PC-3 (cell line): ENCODE measurements at regions not wholly inside any gene's neighbourhood (a gene's known extent, or its start where the extent isn't known, plus 50 kb on each side); places are given as distances from the start of the nearest gene placed in this dataset.

Source experiments
- ATAC-seq: fragments of 200-7000 bp; cut with Tn5 transposase; 2 replicates; pipeline ENCODE4 v1.9.1; 2020; ENCODE audit warnings: mild to moderate bottlenecking, moderate library complexity
- BruUV-seq: library from RNA; stranded (reverse); fragments of 400-500 nt; replicated peaks from 2 replicates; lab custom pipeline; 2021; lab: Mats Ljungman, UMichigan
- CTCF ChIA-PET: fragments of 300-600 bp; sonication (Branson Sonifier 250); formaldehyde crosslinking; loops from one replicate; lab custom pipeline; 2022; ENCODE audit warnings: antibody characterized with exemption; lab: Charles Lee
- POLR2A ChIA-PET: fragments of 300-600 bp; sonication (Branson Sonifier 250); formaldehyde crosslinking; loops from one replicate; lab custom pipeline; 2022; ENCODE audit warnings: antibody characterized with exemption; ENCODE audit not compliant: unreplicated experiment; lab: Charles Lee
- DNase-seq: peaks from one replicate; pipeline ENCODE4 v3.0.0-alpha.2; 2015
- H2AFZ ChIP-seq: fragments of 300-600 bp; sonication (generic); 2 replicates; pipeline ENCODE4 v1.6.0; 2016; ENCODE audit warnings: antibody characterized with exemption, low read length
- H3F3A ChIP-seq: fragments of 300-600 bp; sonication (generic); one replicate; pipeline ENCODE4 v1.6.0; 2017; ENCODE audit warnings: antibody characterized with exemption, low read length, control low read depth, mild to moderate bottlenecking; ENCODE audit not compliant: unreplicated experiment
- H3K27ac ChIP-seq: fragments of 300-600 bp; sonication (generic); 2 replicates; pipeline ENCODE4 v1.5.1; 2016; ENCODE audit warnings: mild to moderate bottlenecking, low read length
- H3K27me3 ChIP-seq: fragments of 300-600 bp; sonication (generic); 2 replicates; pipeline ENCODE4 v1.6.1; 2016; ENCODE audit warnings: low read length, mixed read lengths
- H3K36me3 ChIP-seq: fragments of 300-600 bp; sonication (generic); 2 replicates; pipeline ENCODE4 v1.6.1; 2016; ENCODE audit warnings: low read depth, mixed run types, low read length, mixed read lengths
- H3K4me1 ChIP-seq: fragments of 300-600 bp; sonication (generic); 2 replicates; pipeline ENCODE4 v1.5.1; 2016; ENCODE audit warnings: low read length; ENCODE audit not compliant: insufficient read depth
- H3K4me2 ChIP-seq: fragments of 300-600 bp; sonication (generic); 2 replicates; pipeline ENCODE4 v1.6.0; 2016; ENCODE audit warnings: low read length
- H3K4me3 ChIP-seq: fragments of 300-600 bp; sonication (generic); 2 replicates; pipeline ENCODE4 v1.5.1; 2016; ENCODE audit warnings: mild to moderate bottlenecking, low read length, mixed read lengths
- H3K79me2 ChIP-seq: fragments of 300-600 bp; sonication (generic); 2 replicates; pipeline ENCODE4 v1.6.1; 2017; ENCODE audit warnings: low read length, mixed read lengths
- H3K9ac ChIP-seq: fragments of 300-600 bp; sonication (generic); 2 replicates; pipeline ENCODE4 v1.6.0; 2016; ENCODE audit warnings: mild to moderate bottlenecking, low read length
- H3K9me2 ChIP-seq: fragments of 300-600 bp; sonication (generic); replicated peaks from 2 replicates; pipeline ENCODE4 v1.6.1; 2016; ENCODE audit warnings: mixed run types, low read length, mixed read lengths
- H3K9me3 ChIP-seq: fragments of 300-600 bp; sonication (generic); 2 replicates; pipeline ENCODE4 v1.6.1; 2016; ENCODE audit warnings: low read length, mixed read lengths
- H4K20me1 ChIP-seq: fragments of 300-600 bp; sonication (generic); 2 replicates; pipeline ENCODE4 v1.6.1; 2016; ENCODE audit warnings: low read length, mixed read lengths
- CTCF ChIP-seq: fragments of 300-600 bp; sonication (generic); conservative IDR thresholded peaks from 2 replicates; pipeline ENCODE4 v1.5.1; 2017; ENCODE audit warnings: antibody characterized with exemption, low read depth, mild to moderate bottlenecking, low read length
- EZH2 ChIP-seq: fragments of 300-600 bp; sonication (generic); IDR thresholded peaks from one replicate; pipeline ENCODE4 v1.6.1; 2017; ENCODE audit warnings: antibody characterized with exemption, mild to moderate bottlenecking, low read length; ENCODE audit not compliant: unreplicated experiment
- EZH2phosphoT487 ChIP-seq: fragments of 300-600 bp; sonication (generic); IDR thresholded peaks from 2 replicates; pipeline ENCODE4 v1.6.1; 2018; ENCODE audit warnings: mild to moderate bottlenecking, antibody characterized with exemption, low read length, borderline replicate concordance
- intact Hi-C: fragments of 100-400 bp; cut with micrococcal nuclease; formaldehyde crosslinking; loops from 2 replicates; pipeline ENCODE4 v1.9.0; 2023

- no peaks in the 10 kb centered on the region for H4K20me1 ChIP-seq
- no TSS peak for BruUV-seq
- no peak overlapping the region for H3K4me2 ChIP-seq
- no peaks in the 10 kb centered on the region for H3K4me1 ChIP-seq
- H2AFZ ChIP-seq: no peak overlapping the region
- H3K9me3 ChIP-seq: no peaks in the 10 kb centered on the region
- no peak overlapping the region for H3K9ac ChIP-seq
- POLR2A ChIA-PET: no interaction called here
- DNase-seq (no peak), ATAC-seq (no peak)
- H3K9me2 ChIP-seq: no peaks in the 10 kb centered on the region
- no peaks in the 10 kb centered on the region for H3F3A ChIP-seq
- H3K27ac ChIP-seq: no peak overlapping the region
- TF ChIP-seq CTCF (no peak), EZH2 (no peak), EZH2phosphoT487 (no peak)
- intact Hi-C loops: no loop called here
- H3K36me3 ChIP-seq: no peaks in the 10 kb centered on the region
- no peak overlapping the region for H3K4me3 ChIP-seq
- 0 out of 2 replicates have a peak, but pooled peaks cover 6% of the 10 kb centered on the region for H3K27me3 ChIP-seq
- CTCF ChIA-PET: no interaction called here
- no peaks in the 10 kb centered on the region for H3K79me2 ChIP-seq
These were observed 125.6 kb downstream of the KCNJ18 start for GRCh38 chr17:21817791-21818364.

- intact Hi-C loops: no loop called here
- Histone ChIP-seq H3K27me3 (0 out of 2 replicates have a peak, but pooled peaks cover 4% of the 10 kb centered on the region), H3K9me3 (no peaks in the 10 kb centered on the region), H3K9ac (no peak overlapping the region), H3K4me2 (no peak overlapping the region), H3K79me2 (no peaks in the 10 kb centered on the region), H3K4me3 (no peak overlapping the region), H3K4me1 (no peaks in the 10 kb centered on the region), H3F3A (no peaks in the 10 kb centered on the region), H3K9me2 (no peaks in the 10 kb centered on the region), H2AFZ (no peak overlapping the region), H3K27ac (no peak overlapping the region), H4K20me1 (no peaks in the 10 kb centered on the region), H3K36me3 (no peaks in the 10 kb centered on the region)
- DNase-seq: no peak
- no peak for TF ChIP-seq EZH2
- TF ChIP-seq EZH2phosphoT487: no peak
- TF ChIP-seq CTCF: no peak
- POLR2A ChIA-PET: no interaction called here
- no TSS peak for BruUV-seq
- no peak for ATAC-seq
- CTCF ChIA-PET: no interaction called here
These were observed 130.8 kb downstream of the KCNJ18 start for GRCh38 chr17:21823090-21823489.

GRCh38 chr17:21823643-21824042 is 131.3 kb downstream of the KCNJ18 start:
- DNase-seq: no peak
- H2AFZ ChIP-seq: no peak overlapping the region
- H3K4me3 ChIP-seq: no peak overlapping the region
- no peak for TF ChIP-seq EZH2phosphoT487
- no peak for TF ChIP-seq CTCF
- no peak for TF ChIP-seq EZH2
- H3K9me2 ChIP-seq: no peaks in the 10 kb centered on the region
- H4K20me1 ChIP-seq: no peaks in the 10 kb centered on the region
- no peaks in the 10 kb centered on the region for H3K36me3 ChIP-seq
- 0 out of 2 replicates have a peak, but pooled peaks cover 3% of the 10 kb centered on the region for H3K27me3 ChIP-seq
- H3K9ac ChIP-seq: no peak overlapping the region
- no peaks in the 10 kb centered on the region for H3K4me1 ChIP-seq
- ATAC-seq: no peak
- ChIA-PET CTCF (no interaction called here), POLR2A (no interaction called here)
- no peak overlapping the region for H3K4me2 ChIP-seq
- no peaks in the 10 kb centered on the region for H3K79me2 ChIP-seq
- BruUV-seq: no TSS peak
- intact Hi-C loops: no loop called here
- no peaks in the 10 kb centered on the region for H3K9me3 ChIP-seq
- H3K27ac ChIP-seq: no peak overlapping the region
- no peaks in the 10 kb centered on the region for H3F3A ChIP-seq
